Posterior vena cava (tissue), 2 donors: ENCODE measurements at regions not wholly inside any gene's neighbourhood (a gene's known extent, or its start where the extent isn't known, plus 50 kb on each side); places are given as distances from the start of the nearest gene placed in this dataset.

Experiments used
- DNase-seq: peaks from one replicate; pipeline ENCODE4 v3.0.0-alpha.2; 2020; ENCODE audit warnings: low spot score
- intact Hi-C, 2 donors: fragments of 100-400 bp; cut with DNase I; formaldehyde crosslinking; loops; one replicate each; pipeline versions ENCODE4 v1.14.1 to v1.14.2; 2022 to 2023
- donor health status: DM: yes; HTN: yes; CAD: no.
- donor health status: DM: yes; HTN: yes; CAD: no.

DNA sequence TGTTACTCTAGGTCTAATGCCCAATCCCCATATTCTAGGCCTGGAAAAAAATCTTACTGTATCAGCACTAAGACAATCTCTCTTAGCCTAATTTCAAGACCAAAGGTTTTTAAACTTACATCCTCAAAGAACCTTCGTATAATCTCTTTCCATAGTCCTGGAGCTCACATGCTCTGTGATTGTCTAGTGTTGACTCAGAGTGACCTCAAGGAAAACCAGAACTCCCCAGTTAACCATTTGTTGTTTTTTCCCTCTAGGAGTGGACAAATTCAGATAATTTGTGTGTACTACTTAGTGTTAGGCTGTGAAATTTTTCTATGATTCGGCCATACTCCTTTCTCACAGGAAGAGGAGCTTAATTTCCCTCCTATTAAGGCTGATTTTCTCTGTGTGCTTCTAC is 536.1 kb downstream of the SLC4A3 start:
- no peak for DNase-seq
- intact Hi-C loops, result no loop called here

DNA sequence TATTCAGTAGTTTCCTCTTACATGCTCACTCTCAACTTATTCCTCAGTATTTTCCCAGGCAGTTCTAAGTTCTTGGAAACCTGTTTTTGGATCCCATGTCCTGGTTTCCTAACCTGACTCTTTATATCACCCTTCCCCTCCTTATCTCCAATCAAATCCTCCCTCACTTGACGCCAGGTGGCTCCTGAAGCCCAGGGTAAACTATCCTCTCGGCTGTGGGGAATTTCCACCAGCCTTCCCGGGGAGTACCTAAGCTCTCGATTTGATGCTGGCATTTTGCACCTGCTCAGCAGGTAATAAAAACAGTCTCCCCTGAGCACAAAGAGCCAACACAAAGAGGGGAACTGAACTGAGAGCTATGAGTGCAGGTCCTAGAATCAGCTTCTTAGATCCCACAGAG is 538.0 kb downstream of the SLC4A3 start:
- peak; percentile 22 for DNase-seq
- intact Hi-C loops, result loop anchor here in 1 of 2 donors (5.0 kb wide), 1 partner anchor 1507 kb away; no protein-coding TSS in a partner anchor

- intact Hi-C loops, result loop anchor here in 1 of 2 donors (5.0 kb wide), 1 partner anchor 1506 kb away; no protein-coding TSS in a partner anchor
- no peak for DNase-seq
Measured at GRCh38 chr2:220166616-220167015, 539.2 kb downstream of the SLC4A3 start.

- no peak for DNase-seq
- intact Hi-C loops, result loop anchor here in 1 of 2 donors (5.0 kb wide), 1 partner anchor 1504 kb away; no protein-coding TSS in a partner anchor
Measured at GRCh38 chr2:220167956-220168355, 540.5 kb downstream of the SLC4A3 start.

- intact Hi-C loops, result loop anchor here in 1 of 2 donors (5.0 kb wide), 1 partner anchor 1503 kb away; no protein-coding TSS in a partner anchor
Measured at GRCh38 chr2:220168891-220169546, 541.6 kb downstream of the SLC4A3 start.

DNA sequence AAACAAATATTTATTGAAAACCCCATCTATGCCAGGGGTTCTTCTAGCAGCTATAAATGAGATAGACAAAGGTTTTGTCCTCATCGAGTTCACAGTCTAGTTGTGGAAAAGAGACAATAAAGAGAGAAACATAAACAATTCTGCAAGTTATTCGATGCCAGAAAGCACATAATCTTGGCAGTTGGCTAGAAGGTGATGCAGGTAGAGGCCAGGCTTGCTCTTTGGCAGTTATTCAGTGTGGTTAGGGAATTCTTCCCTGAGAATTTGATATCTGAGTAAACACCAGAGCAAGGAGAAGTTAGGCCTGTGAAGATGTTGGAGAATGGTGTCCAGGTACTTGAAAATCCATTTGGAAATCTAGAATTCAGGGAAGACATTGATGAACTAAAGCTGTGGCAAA is 547.4 kb downstream of the SLC4A3 start:
- intact Hi-C loops, result no loop called here
- no peak for DNase-seq

More at GRCh38 chr2:220168891-220169546, 541.6 kb downstream of the SLC4A3 start:
- DNase-seq, result no peak

- intact Hi-C loops, result no loop called here
- DNase-seq, result no peak
Measured at GRCh38 chr2:220175967-220176366, 548.5 kb downstream of the SLC4A3 start.

- intact Hi-C loops, result no loop called here
- DNase-seq, result no peak
Measured at GRCh38 chr2:220178991-220179695, 551.7 kb downstream of the SLC4A3 start.

GRCh38 chr2:220181165-220181564 is 553.7 kb downstream of the SLC4A3 start:
- no peak for DNase-seq

DNA sequence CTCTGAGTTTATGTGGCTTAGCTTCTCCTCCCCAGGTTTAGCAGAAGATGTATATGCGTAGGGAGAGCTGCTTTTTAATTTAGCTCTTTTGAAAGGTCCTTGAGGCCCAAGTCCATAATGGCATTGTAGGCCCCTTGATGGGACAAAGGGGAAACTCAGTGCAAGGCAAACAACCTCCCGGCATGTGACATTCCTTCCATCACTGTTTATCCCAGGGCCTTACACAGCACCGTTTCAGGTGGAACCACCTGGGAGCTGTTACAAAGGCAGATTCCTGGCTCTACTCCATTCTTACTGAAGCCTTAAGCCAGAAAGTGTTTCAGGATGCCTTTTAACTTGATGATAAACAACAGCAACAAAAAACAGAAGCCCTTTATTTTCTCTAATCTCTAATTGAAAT is 555.4 kb downstream of the SLC4A3 start:
- no peak for DNase-seq
- intact Hi-C loops, result no loop called here

More at GRCh38 chr2:220181165-220181564, 553.7 kb downstream of the SLC4A3 start:
- intact Hi-C loops, result no loop called here

DNA sequence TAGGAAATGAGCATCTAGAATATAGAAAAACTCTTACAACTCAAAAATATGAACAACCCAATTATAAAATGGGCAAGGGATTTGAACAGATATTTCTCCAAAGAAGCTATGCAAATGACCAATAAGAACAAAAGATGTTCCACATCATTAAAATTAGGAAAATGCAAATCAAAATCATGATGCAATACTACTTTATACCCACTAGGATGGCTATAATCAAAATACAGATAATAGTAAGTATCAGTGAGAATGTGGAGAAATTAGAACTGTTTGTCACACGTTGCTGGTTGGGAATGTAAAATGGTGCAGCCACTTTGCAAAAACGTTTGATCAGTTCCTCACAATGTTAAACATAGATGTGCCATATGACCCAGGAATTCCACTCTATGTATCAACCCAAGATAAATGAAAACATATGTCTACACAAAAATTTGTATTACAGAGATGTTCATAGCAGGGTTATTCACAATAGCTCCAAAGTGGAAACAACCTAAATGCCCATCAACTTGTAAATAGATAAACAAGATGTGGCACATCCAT is 558.4 kb downstream of the SLC4A3 start:
- intact Hi-C loops, result no loop called here
- DNase-seq, result no peak

DNA sequence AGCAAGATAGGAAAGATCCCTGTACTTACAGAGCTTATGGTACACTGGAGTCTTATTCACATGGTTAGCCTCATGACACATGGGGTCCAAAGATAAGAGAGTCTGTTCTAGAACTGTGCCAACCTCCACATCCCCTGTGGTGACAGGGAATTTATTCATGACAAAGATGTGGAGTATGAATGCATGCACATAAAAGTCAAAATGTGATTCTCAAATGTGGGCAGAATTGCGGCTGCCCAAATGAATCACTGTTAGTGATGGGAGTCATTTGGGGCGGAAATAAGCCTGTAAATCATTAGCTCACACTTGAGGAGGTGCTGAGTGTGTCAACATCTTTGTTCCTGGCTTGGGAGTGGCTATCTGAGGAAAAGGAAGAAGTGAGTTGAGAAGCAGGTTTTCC is 560.6 kb downstream of the SLC4A3 start:
- DNase-seq, result no peak

GRCh38 chr2:220191031-220191430 is 563.6 kb downstream of the SLC4A3 start:
- no peak for DNase-seq
- intact Hi-C loops, result no loop called here

More for the DNA sequence above, 560.6 kb downstream of the SLC4A3 start:
- intact Hi-C loops, result no loop called here

GRCh38 chr2:220191737-220192136 is 564.3 kb downstream of the SLC4A3 start:
- DNase-seq, result no peak
- intact Hi-C loops, result no loop called here

DNA sequence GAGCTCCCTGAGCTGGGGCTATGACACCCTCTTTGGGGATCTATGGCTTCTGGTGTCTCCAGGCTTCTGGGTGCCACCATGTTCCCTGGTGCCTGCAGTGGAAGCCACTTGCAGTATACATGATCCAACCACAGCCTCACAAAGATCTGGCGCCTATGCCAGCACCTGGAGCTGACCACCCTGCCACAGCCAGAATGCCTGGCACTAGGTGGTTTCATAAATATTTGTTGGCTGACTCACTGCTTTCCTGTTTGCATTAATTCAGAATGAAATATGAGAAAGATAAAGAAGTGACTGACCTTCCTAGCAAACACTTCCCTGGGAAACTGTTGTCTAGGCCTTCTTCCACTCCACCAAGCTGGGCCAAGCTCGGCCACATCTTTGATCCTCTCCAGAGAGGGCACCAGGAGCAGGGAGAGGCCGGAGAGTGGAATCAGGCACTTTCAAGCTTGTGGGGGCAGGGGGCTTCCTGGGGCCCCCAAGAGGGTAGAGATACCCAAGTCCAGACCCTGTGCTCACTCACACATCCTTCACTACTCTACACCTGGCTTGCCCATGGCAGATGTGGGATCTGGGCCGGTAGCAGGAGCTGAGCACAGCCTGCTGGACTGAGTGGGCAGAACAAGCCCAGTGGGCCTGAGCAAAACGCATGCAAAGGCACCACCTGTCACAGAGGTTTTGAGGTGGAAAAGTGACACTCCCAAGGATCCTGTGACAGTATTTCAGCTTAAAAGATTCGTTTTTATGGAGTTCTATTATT is 565.7 kb downstream of the SLC4A3 start:
- DNase-seq, result no peak
- intact Hi-C loops, result no loop called here

DNA sequence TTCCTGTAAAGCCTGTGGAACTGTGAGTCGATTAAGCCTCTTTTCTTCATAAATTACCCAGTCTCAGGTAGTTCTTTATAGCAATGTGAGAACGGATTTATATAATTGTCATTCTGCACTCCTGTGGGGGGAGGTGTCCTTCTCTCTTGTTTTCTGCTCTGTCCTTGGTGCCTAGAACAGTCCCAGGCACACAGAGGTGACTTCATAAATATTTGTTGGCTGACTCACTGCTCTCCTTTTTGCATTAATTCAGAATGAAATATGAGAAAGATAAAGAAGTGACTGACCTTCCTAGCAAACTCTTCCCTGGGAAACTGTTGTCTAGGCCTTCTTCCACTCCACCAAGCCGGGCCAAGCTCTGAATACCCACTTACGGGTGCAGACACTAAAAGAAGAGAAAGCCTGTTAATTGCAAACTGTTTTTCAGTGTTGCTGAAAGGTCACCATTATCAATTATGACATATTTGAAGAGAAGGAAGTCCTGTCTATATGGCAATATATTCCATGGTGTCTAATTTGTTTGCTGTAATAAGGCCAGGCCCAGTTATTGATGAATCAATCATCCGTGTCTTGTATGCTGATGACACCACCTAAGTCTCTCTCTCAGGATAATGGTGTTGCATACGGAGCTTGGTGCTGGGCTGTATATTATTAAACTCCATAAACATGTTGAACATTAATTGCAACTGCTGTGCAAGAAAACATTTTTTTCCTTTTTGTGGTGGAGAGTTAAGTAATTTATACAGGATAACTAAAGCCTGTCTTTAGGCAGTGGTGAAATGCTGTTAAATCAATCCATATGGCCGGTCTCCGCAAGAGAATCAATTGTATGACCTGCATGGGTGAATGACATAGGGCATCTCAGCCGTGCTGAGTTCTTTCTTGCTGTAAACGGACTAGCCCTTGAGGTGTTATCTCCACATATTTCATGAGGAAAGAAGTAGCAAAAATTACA is 567.5 kb downstream of the SLC4A3 start:
- DNase-seq, result no peak
- intact Hi-C loops, result no loop called here

GRCh38 chr2:220198896-220199295 is 571.5 kb downstream of the SLC4A3 start:
- intact Hi-C loops, result no loop called here
- DNase-seq, result no peak

DNA sequence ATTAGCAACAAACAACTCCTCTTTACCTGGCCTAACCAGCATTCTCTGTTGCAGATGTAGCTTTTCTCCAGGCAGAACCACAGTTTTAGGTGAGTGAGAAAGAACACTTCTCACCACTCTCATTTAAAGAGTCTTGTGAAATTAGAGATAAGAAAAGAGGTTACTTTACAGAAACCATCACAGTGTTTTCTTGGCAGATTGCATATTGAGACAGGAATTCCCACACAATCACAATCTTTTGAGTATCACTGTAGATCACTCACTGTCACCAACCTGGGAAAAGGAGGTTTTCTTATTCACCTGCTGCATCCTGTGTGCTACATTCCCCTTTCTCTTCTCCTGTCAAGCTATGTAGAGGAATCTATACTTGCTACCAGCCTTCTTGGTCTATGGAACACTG is 574.6 kb downstream of the SLC4A3 start:
- DNase-seq, result no peak
- intact Hi-C loops, result no loop called here

DNA sequence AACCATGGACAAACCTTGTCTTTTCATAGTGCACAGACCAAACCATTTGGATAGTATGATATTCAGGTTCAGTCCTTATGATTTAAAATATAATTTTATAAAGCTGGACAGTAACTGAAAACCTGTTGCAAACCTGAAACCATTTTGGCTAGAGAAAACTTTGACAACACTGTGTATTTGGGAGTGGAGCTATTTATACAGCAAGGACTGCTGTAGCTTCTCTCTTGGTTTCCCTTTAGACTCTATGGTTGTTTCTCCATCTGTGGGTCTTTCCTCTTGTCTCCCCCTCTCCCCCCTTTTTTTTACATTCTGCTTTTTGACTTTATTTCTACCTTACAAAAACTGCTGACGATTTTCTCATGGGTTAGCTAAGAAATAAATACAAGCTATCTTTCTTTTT is 581.7 kb downstream of the SLC4A3 start:
- DNase-seq, result no peak
- intact Hi-C loops, result no loop called here
